ENCODE measurements at regions not wholly inside any gene's neighbourhood (a gene's known extent, or its start where the extent isn't known, plus 50 kb on each side); places are given as distances from the start of the nearest gene placed in this dataset.

DNA sequence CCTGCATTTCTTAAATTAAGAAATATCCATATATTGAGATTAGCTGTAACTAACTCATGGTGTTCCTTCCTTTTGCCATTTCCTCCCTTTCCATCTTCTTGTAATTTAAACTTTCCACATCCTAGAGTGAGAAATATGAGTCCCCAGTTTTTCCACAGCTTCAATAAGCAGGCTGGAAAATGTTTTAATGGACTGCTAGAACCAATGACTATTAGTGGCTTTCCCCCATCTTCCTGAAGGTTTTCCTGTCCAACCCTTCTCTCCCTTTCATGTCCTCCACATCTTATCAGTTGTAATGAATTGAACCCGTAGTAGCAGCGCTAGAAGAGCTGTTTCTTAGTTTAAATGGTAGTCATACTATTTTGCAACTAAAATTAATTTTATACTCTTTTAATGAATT lies 145.7 kb downstream of the AHR start:
- Histone ChIP-seq H3K9ac (ENCODE audit: low read length) (no peak overlapping the region), H3K4me2 (ENCODE audit: low read length) (no peak overlapping the region), H3K9me3 (ENCODE audit: insufficient read depth, low read length) (0 out of 2 replicates have a peak, but pooled peaks cover 4% of the 10 kb centered on the region), H2AFZ (ENCODE audit: low read depth, low read length) (no peak overlapping the region), H3K27me3 (ENCODE audit: low read depth, low read length) (no peaks in the 10 kb centered on the region), H3K4me1 (ENCODE audit: low read length) (peaks cover 5% of the 10 kb centered on the region), H3K79me2 (ENCODE audit: low read length) (no peaks in the 10 kb centered on the region), H3K27ac (ENCODE audit: low read length) (no peak overlapping the region), H3K4me3 (ENCODE audit: low read length) (no peak overlapping the region), H4K20me1 (ENCODE audit: insufficient read depth, low read length) (no peaks in the 10 kb centered on the region), H3K36me3 (replicated peaks; ENCODE audit: low read depth, low read length) (peaks cover 4% of the 10 kb centered on the region)
- no peak for TF ChIP-seq EZH2phosphoT487 (IDR thresholded peaks at IDR 0.05; ENCODE audit: low read depth)
- TF ChIP-seq, protein P1, sequence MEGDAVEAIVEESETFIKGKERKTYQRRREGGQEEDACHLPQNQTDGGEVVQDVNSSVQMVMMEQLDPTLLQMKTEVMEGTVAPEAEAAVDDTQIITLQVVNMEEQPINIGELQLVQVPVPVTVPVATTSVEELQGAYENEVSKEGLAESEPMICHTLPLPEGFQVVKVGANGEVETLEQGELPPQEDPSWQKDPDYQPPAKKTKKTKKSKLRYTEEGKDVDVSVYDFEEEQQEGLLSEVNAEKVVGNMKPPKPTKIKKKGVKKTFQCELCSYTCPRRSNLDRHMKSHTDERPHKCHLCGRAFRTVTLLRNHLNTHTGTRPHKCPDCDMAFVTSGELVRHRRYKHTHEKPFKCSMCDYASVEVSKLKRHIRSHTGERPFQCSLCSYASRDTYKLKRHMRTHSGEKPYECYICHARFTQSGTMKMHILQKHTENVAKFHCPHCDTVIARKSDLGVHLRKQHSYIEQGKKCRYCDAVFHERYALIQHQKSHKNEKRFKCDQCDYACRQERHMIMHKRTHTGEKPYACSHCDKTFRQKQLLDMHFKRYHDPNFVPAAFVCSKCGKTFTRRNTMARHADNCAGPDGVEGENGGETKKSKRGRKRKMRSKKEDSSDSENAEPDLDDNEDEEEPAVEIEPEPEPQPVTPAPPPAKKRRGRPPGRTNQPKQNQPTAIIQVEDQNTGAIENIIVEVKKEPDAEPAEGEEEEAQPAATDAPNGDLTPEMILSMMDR (IDR thresholded peaks at IDR 0.05; ENCODE audit: low read depth, low read length) = no peak

DNA sequence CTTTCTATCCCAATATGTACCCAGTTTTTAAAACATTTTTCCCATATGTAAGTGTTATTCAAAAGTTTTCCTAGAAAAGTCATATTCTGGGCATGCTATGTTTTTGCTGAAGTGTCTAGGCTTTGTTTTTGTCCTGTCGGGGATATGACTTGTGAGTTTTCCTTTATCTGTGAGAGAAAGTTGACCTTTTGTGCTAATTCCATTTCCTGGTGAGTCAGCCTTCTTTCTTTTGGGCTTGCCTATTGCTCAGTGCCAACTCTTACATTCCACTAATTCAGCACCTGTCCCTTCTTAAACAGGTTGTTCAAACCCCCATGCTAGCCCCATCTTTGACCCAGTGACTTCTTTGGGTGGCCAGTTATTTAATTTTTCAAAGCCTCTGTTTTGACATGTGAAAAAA lies 146.2 kb downstream of the AHR start:
- Histone ChIP-seq H3K79me2 (ENCODE audit: low read length) (no peaks in the 10 kb centered on the region), H3K9me3 (ENCODE audit: insufficient read depth, low read length) (0 out of 2 replicates have a peak, but pooled peaks cover 4% of the 10 kb centered on the region), H3K4me2 (ENCODE audit: low read length) (no peak overlapping the region)

DNA sequence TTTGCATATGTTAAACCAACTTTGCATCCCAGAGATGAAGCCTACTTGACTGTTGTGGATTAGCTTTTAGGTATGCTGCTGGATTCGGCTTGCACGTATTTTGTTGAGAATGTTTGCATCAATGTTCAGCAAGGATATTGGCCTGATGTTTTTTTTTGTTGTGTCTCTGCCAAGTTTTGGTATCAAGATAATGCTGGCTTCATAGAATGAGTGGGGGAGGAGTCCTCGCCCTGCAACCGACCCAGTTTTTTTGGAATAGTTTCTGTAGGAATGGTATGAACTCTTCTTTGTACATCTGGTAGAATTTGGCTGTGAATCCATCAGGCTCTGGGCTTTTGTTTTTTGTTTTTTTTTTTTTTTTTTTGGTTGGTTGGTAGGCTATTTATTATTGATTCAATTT lies 147.9 kb downstream of the AHR start:
- Histone ChIP-seq H3K9me3 (ENCODE audit: insufficient read depth, low read length) (0 out of 2 replicates have a peak, but pooled peaks cover 4% of the 10 kb centered on the region), H3K36me3 (replicated peaks; ENCODE audit: low read depth, low read length) (peaks cover 7% of the 10 kb centered on the region), H4K20me1 (ENCODE audit: insufficient read depth, low read length) (no peaks in the 10 kb centered on the region), H3K27me3 (ENCODE audit: low read depth, low read length) (no peaks in the 10 kb centered on the region), H3K4me1 (ENCODE audit: low read length) (no peaks in the 10 kb centered on the region), H3K27ac (ENCODE audit: low read length) (no peak overlapping the region), H3K4me3 (ENCODE audit: low read length) (no peak overlapping the region), H3K79me2 (ENCODE audit: low read length) (no peaks in the 10 kb centered on the region), H3K4me2 (ENCODE audit: low read length) (no peak overlapping the region), H2AFZ (ENCODE audit: low read depth, low read length) (no peak overlapping the region), H3K9ac (ENCODE audit: low read length) (no peak overlapping the region)
- TF ChIP-seq, protein P1 (IDR thresholded peaks at IDR 0.05; ENCODE audit: low read depth, low read length) = no peak
- no peak for TF ChIP-seq EZH2phosphoT487 (IDR thresholded peaks at IDR 0.05; ENCODE audit: low read depth)

More for the DNA sequence above, 146.2 kb downstream of the AHR start:
- peaks cover under 1% of the 10 kb centered on the region; the same call in 1 of the 2 replicates for H3K4me1 ChIP-seq (ENCODE audit: low read length)
- no peak overlapping the region for H3K27ac ChIP-seq (ENCODE audit: low read length)
- no peak overlapping the region for H3K9ac ChIP-seq (ENCODE audit: low read length)
- H2AFZ ChIP-seq (ENCODE audit: low read depth, low read length) = no peak overlapping the region
- H3K4me3 ChIP-seq (ENCODE audit: low read length) = no peak overlapping the region
- TF ChIP-seq EZH2phosphoT487 (IDR thresholded peaks at IDR 0.05; ENCODE audit: low read depth) = no peak
- TF ChIP-seq, protein P1 (IDR thresholded peaks at IDR 0.05; ENCODE audit: low read depth, low read length) = no peak
- H3K36me3 ChIP-seq (replicated peaks; ENCODE audit: low read depth, low read length) = peaks cover under 1% of the 10 kb centered on the region
- no peaks in the 10 kb centered on the region for H3K27me3 ChIP-seq (ENCODE audit: low read depth, low read length)
- H4K20me1 ChIP-seq (ENCODE audit: insufficient read depth, low read length) = no peaks in the 10 kb centered on the region

DNA sequence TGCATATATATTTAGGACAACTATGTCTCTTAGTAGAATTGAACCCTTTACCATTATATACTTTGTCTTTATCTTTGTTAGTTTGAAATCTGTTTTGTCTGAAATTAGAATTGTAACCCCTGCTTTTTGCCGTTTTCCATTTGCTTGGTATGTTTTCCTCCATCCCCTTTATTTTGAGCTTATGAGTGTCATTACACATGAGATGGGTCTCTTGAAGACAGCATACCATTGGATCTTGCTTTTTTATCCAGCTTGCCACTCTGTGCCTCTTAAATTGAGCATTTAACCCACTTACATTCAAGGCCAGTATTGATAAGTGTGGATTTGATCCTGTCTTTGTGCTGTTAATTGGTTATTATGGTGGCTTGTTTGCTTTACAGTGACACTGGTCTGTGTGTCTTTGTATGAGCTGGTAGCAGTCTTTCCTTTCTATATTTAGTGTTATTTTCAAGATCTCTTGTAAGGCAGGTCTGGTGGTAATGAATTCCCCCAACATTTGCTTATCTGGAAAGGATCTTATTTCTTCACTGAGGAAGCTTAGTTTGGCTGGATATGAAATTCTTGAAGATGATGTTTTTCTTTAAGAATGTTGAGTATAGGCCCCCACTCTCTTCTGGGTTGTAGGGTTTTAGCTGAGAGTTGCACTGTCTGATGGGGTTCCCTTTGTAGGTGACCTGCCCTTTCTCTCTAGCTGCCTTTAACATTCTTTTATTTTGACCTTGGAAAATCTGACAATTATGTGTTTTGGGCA lies 149.5 kb downstream of the AHR start:
- Histone ChIP-seq H3K9me3 (ENCODE audit: insufficient read depth, low read length) (0 out of 2 replicates have a peak, but pooled peaks cover 4% of the 10 kb centered on the region), H3K4me1 (ENCODE audit: low read length) (no peaks in the 10 kb centered on the region), H3K9ac (ENCODE audit: low read length) (no peak overlapping the region), H4K20me1 (ENCODE audit: insufficient read depth, low read length) (no peaks in the 10 kb centered on the region), H3K27me3 (ENCODE audit: low read depth, low read length) (no peaks in the 10 kb centered on the region), H3K79me2 (ENCODE audit: low read length) (no peaks in the 10 kb centered on the region), H3K4me2 (ENCODE audit: low read length) (no peak overlapping the region), H3K36me3 (replicated peaks; ENCODE audit: low read depth, low read length) (peaks cover 7% of the 10 kb centered on the region), H3K4me3 (ENCODE audit: low read length) (no peak overlapping the region), H3K27ac (ENCODE audit: low read length) (no peak overlapping the region), H2AFZ (ENCODE audit: low read depth, low read length) (no peak overlapping the region)
- TF ChIP-seq, protein P1 (IDR thresholded peaks at IDR 0.05; ENCODE audit: low read depth, low read length) = no peak
- TF ChIP-seq EZH2phosphoT487 (IDR thresholded peaks at IDR 0.05; ENCODE audit: low read depth) = no peak
